AG04450 (cell line): ENCODE measurements at regions not wholly inside any gene's neighbourhood (a gene's known extent, or its start where the extent isn't known, plus 50 kb on each side); places are given as distances from the start of the nearest gene placed in this dataset.

Source experiments
- CTCF ChIA-PET: fragments of 300-600, 350-600 bp; formaldehyde crosslinking; extraction: SDS; loops from one replicate; lab custom pipeline; 2022; ENCODE audit warnings: antibody characterized with exemption, inconsistent platforms; lab: Charles Lee
- POLR2A ChIA-PET: fragments of 350-600 bp; formaldehyde crosslinking; extraction: SDS; loops from one replicate; lab custom pipeline; 2021; ENCODE audit warnings: antibody characterized with exemption, inconsistent platforms; lab: Yijun Ruan, JAX
- DNase-seq: peaks from one replicate; pipeline ENCODE4 v3.0.0-alpha.2; 2011; ENCODE audit warnings: low read depth, low spot score
- H3K27ac ChIP-seq: one replicate; pipeline ENCODE4 v1.5.1; 2012; ENCODE audit warnings: low read depth, low read length, control low read depth
- H3K27me3 ChIP-seq: one replicate; pipeline ENCODE4 v1.6.0; 2012; ENCODE audit warnings: low read length; ENCODE audit not compliant: control insufficient read depth, insufficient read depth
- H3K4me3 ChIP-seq: 2 replicates; pipeline ENCODE4 v1.5.1; 2011; ENCODE audit warnings: mild to moderate bottlenecking, low read depth, low read length, control low read depth
- H3K9me3 ChIP-seq: 2 replicates; pipeline ENCODE4 v1.5.1; 2012; ENCODE audit warnings: low read length; ENCODE audit not compliant: control insufficient read depth, insufficient read depth
- CTCF ChIP-seq: IDR thresholded peaks from 2 replicates; pipeline ENCODE4 v1.5.1; 2011; ENCODE audit warnings: low read depth, low read length, control low read depth, inconsistent platforms

GRCh38 chr13:73696271-73696670, 437.9 kb downstream of the KLF12 start:
- H3K27me3 ChIP-seq = no peaks in the 10 kb centered on the region
- H3K4me3 ChIP-seq = no peak overlapping the region
- no peaks in the 10 kb centered on the region for H3K9me3 ChIP-seq
- TF ChIP-seq CTCF = no peak
- H3K27ac ChIP-seq = no peak overlapping the region
- ChIA-PET POLR2A (no interaction called here), CTCF (no interaction called here)
- DNase-seq = no peak

- Histone ChIP-seq H3K27me3 (no peaks in the 10 kb centered on the region), H3K4me3 (no peak overlapping the region), H3K27ac (no peak overlapping the region), H3K9me3 (no peaks in the 10 kb centered on the region)
- ChIA-PET POLR2A (no interaction called here), CTCF (no interaction called here)
- TF ChIP-seq CTCF = no peak
- DNase-seq = no peak
Observed at GRCh38 chr13:73695325-73695724, 438.9 kb downstream of the KLF12 start.

GRCh38 chr13:73693215-73693614, 441.0 kb downstream of the KLF12 start:
- ChIA-PET POLR2A (no interaction called here), CTCF (no interaction called here)
- TF ChIP-seq CTCF = no peak
- DNase-seq = no peak
- H3K27me3 ChIP-seq = no peaks in the 10 kb centered on the region
- H3K4me3 ChIP-seq = no peak overlapping the region
- H3K27ac ChIP-seq = no peak overlapping the region
- H3K9me3 ChIP-seq = no peaks in the 10 kb centered on the region

- H3K27me3 ChIP-seq = no peaks in the 10 kb centered on the region
- H3K4me3 ChIP-seq = no peak overlapping the region
- CTCF ChIA-PET = no interaction called here
- no peak overlapping the region for H3K27ac ChIP-seq
- POLR2A ChIA-PET = no interaction called here
- no peak for DNase-seq
- H3K9me3 ChIP-seq = no peaks in the 10 kb centered on the region
- no peak for TF ChIP-seq CTCF
Observed at GRCh38 chr13:73691891-73692290, 442.3 kb downstream of the KLF12 start.

- Histone ChIP-seq H3K9me3 (no peaks in the 10 kb centered on the region), H3K4me3 (no peak overlapping the region), H3K27ac (no peak overlapping the region), H3K27me3 (no peaks in the 10 kb centered on the region)
- CTCF ChIA-PET = no interaction called here
- DNase-seq = no peak
- POLR2A ChIA-PET = no interaction called here
- no peak for TF ChIP-seq CTCF
Observed at GRCh38 chr13:73687929-73688328, 446.3 kb downstream of the KLF12 start.
